ENCODE measurements at regions not wholly inside any gene's neighbourhood (a gene's known extent, or its start where the extent isn't known, plus 50 kb on each side); places are given as distances from the start of the nearest gene placed in this dataset.

GRCh38 chr20:21653628-21654027 is 51.8 kb upstream of the PAX1 start:
- ATAC-seq = no peak
- no peak for TF ChIP-seq POU6F1 (CRISPR knock-in tag; IDR thresholded peaks at IDR 0.05; ENCODE audit: borderline replicate concordance, low read depth)
- no peak for TF ChIP-seq ARNTL (CRISPR knock-in tag; IDR thresholded peaks at IDR 0.05; ENCODE audit: borderline replicate concordance, low read depth)
- TF ChIP-seq RARB (CRISPR knock-in tag; IDR thresholded peaks at IDR 0.05) = no peak
- TF ChIP-seq OSR1 (CRISPR knock-in tag; IDR thresholded peaks at IDR 0.05) = no peak
- TF ChIP-seq CREB5 (CRISPR knock-in tag; IDR thresholded peaks at IDR 0.05; ENCODE audit: low read depth) = no peak
- no peak for TF ChIP-seq ZNF8 (CRISPR knock-in tag; IDR thresholded peaks at IDR 0.05)
- no peak for TF ChIP-seq ZNF70 (CRISPR knock-in tag; IDR thresholded peaks at IDR 0.05)
- no peak for TF ChIP-seq ZC3H10 (CRISPR knock-in tag; IDR thresholded peaks at IDR 0.05)
- TF ChIP-seq PPARA (CRISPR knock-in tag; IDR thresholded peaks at IDR 0.05; ENCODE audit: borderline replicate concordance) = no peak
- TF ChIP-seq PATZ1 (CRISPR knock-in tag; IDR thresholded peaks at IDR 0.05; ENCODE audit: borderline replicate concordance) = no peak
- TF ChIP-seq TOX (CRISPR knock-in tag; IDR thresholded peaks at IDR 0.05; ENCODE audit: borderline replicate concordance) = no peak
- no peak for TF ChIP-seq SNAI2 (CRISPR knock-in tag; IDR thresholded peaks at IDR 0.05)
- no peak for TF ChIP-seq ZFP3 (CRISPR knock-in tag; IDR thresholded peaks at IDR 0.05)
- no peak for TF ChIP-seq TSHZ2 (CRISPR knock-in tag; IDR thresholded peaks at IDR 0.05)
- TF ChIP-seq ZFP30 (CRISPR knock-in tag; IDR thresholded peaks at IDR 0.05) = no peak
- no peak for TF ChIP-seq GLIS3 (CRISPR knock-in tag; IDR thresholded peaks at IDR 0.05)
- TF ChIP-seq TCF4 (CRISPR knock-in tag; IDR thresholded peaks at IDR 0.05; ENCODE audit: borderline replicate concordance) = no peak
- no peak for TF ChIP-seq CSDC2 (CRISPR knock-in tag; IDR thresholded peaks at IDR 0.05)
- no peak for TF ChIP-seq ZNF565 (CRISPR knock-in tag; conservative IDR thresholded peaks at IDR 0.05; ENCODE audit: low read depth)

GRCh38 chr20:21643417-21643816 is 62.0 kb upstream of the PAX1 start:
- ATAC-seq = no peak
- no peak for TF ChIP-seq TSHZ2 (CRISPR knock-in tag; IDR thresholded peaks at IDR 0.05)

- no peak for ATAC-seq
- no peak for TF ChIP-seq SNAI2 (CRISPR knock-in tag; IDR thresholded peaks at IDR 0.05)
- TF ChIP-seq TCF4 (CRISPR knock-in tag; IDR thresholded peaks at IDR 0.05; ENCODE audit: borderline replicate concordance) = no peak
Measured at GRCh38 chr20:21640556-21640955, 64.9 kb upstream of the PAX1 start.
